Smooth muscle cell (in vitro differentiated cells): ENCODE measurements at regions not wholly inside any gene's neighbourhood (a gene's known extent, or its start where the extent isn't known, plus 50 kb on each side); places are given as distances from the start of the nearest gene placed in this dataset.

Source experiments
- DNase-seq: peaks from one replicate; lab custom pipeline; 2025; ENCODE audit not compliant: unreplicated experiment; lab: John Stamatoyannopoulos, UW
- H2AFZ ChIP-seq: fragments of 200-600 bp; sonication (generic); 2 replicates; pipeline ENCODE4 v1.6.0; 2016; ENCODE audit warnings: antibody characterized with exemption, low read depth, mild to moderate bottlenecking
- H3F3A ChIP-seq: fragments of 200-600 bp; sonication (generic); 2 replicates; pipeline ENCODE4 v1.6.0; 2017; ENCODE audit warnings: antibody characterized with exemption, low read depth
- H3K27ac ChIP-seq: fragments of 200-600 bp; sonication (generic); 2 replicates; pipeline ENCODE4 v1.5.1; 2016; ENCODE audit warnings: low read depth, mild to moderate bottlenecking
- H3K27me3 ChIP-seq: fragments of 200-600 bp; sonication (generic); 2 replicates; pipeline ENCODE4 v1.6.1; 2016; ENCODE audit warnings: low read depth, mild to moderate bottlenecking
- H3K36me3 ChIP-seq: fragments of 200-600 bp; sonication (generic); 2 replicates; pipeline ENCODE4 v1.5.1; 2016; ENCODE audit warnings: low read depth
- H3K4me1 ChIP-seq: fragments of 200-600 bp; sonication (generic); 2 replicates; pipeline ENCODE4 v1.5.1; 2016; ENCODE audit warnings: low read depth
- H3K4me2 ChIP-seq: fragments of 200-600 bp; sonication (generic); 2 replicates; pipeline ENCODE4 v1.6.0; 2016; ENCODE audit warnings: mild to moderate bottlenecking
- H3K4me3 ChIP-seq: fragments of 200-600 bp; sonication (generic); 2 replicates; pipeline ENCODE4 v1.5.1; 2016; ENCODE audit warnings: mild to moderate bottlenecking
- H3K79me2 ChIP-seq: fragments of 200-600 bp; sonication (generic); 2 replicates; pipeline ENCODE4 v1.6.0; 2016; ENCODE audit warnings: low read depth, mild to moderate bottlenecking
- H3K9ac ChIP-seq: fragments of 200-600 bp; sonication (generic); 2 replicates; pipeline ENCODE4 v1.6.0; 2016; ENCODE audit warnings: low read depth
- H3K9me3 ChIP-seq: fragments of 200-600 bp; sonication (generic); replicated peaks from 2 replicates; pipeline ENCODE4 v1.5.1; 2016; ENCODE audit warnings: low read depth
- H4K20me1 ChIP-seq: fragments of 200-600 bp; sonication (generic); 2 replicates; pipeline ENCODE4 v1.6.0; 2016; ENCODE audit warnings: low read depth
- WGBS: methylation state at CpG from one replicate; pipeline ENCODE4 v1.1.7; 2016; ENCODE audit warnings: low lambda C conversion rate; 5-methylcytosine and 5-hydroxymethylcytosine counted together
- TF ChIP-seq, protein P1 (sequence below): fragments of 200-600 bp; sonication (generic); IDR thresholded peaks from 2 replicates; pipeline ENCODE4 v1.5.1; 2017; ENCODE audit warnings: borderline replicate concordance, mild to moderate bottlenecking, antibody characterized with exemption; ENCODE audit not compliant: insufficient read depth, poor library complexity, severe bottlenecking

GRCh38 chr12:21073129-21073528 lies 57.9 kb upstream of the SLCO1B1 start:
- no peak overlapping the region for H3K9ac ChIP-seq
- H3K36me3 ChIP-seq, result no peaks in the 10 kb centered on the region
- no peaks in the 10 kb centered on the region for H3K9me3 ChIP-seq
- no peak overlapping the region for H2AFZ ChIP-seq
- 100% methylated on average over 2 of the region's 2 CpGs for WGBS
- no peak overlapping the region for H3K4me3 ChIP-seq
- DNase-seq, result no peak
- no peak overlapping the region for H3K4me2 ChIP-seq
- no peaks in the 10 kb centered on the region for H4K20me1 ChIP-seq
- no peaks in the 10 kb centered on the region for H3K4me1 ChIP-seq
- no peaks in the 10 kb centered on the region for H3F3A ChIP-seq
- H3K27me3 ChIP-seq, result no peaks in the 10 kb centered on the region
- TF ChIP-seq, protein P1, sequence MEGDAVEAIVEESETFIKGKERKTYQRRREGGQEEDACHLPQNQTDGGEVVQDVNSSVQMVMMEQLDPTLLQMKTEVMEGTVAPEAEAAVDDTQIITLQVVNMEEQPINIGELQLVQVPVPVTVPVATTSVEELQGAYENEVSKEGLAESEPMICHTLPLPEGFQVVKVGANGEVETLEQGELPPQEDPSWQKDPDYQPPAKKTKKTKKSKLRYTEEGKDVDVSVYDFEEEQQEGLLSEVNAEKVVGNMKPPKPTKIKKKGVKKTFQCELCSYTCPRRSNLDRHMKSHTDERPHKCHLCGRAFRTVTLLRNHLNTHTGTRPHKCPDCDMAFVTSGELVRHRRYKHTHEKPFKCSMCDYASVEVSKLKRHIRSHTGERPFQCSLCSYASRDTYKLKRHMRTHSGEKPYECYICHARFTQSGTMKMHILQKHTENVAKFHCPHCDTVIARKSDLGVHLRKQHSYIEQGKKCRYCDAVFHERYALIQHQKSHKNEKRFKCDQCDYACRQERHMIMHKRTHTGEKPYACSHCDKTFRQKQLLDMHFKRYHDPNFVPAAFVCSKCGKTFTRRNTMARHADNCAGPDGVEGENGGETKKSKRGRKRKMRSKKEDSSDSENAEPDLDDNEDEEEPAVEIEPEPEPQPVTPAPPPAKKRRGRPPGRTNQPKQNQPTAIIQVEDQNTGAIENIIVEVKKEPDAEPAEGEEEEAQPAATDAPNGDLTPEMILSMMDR, result no peak
- no peak overlapping the region for H3K27ac ChIP-seq
- H3K79me2 ChIP-seq, result no peaks in the 10 kb centered on the region

DNA sequence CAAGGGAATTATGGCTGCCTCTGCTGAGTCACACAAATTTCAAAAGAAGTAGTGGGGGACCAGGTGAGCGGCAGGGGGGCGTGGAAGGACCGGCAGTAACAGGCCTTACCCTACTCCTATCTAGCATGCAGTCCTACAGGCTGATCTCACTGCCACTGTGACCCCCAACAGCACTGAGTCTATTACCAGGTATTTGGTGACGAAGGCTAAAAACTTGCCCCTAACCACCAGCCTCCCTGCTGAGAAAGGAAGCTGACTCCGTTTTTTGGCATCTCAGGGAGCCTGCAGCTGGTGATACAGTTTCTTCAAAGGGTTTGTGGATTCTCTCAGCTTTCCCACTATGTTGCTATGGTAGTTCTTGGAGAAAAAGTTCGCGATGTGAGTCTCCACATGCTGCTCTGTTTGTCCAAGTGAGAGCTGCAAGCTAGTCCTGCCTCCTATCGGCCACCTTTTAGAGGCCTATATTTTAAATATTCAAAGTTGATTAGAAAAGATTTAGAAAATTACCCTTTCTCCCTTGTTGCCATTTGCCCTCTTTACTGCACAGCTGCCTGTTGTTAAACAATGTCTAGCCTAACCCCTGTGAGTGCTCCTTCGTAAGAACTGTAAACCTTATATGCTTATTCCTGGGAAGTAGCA lies 57.1 kb upstream of the SLCO1B1 start:
- Histone ChIP-seq H3K4me1 (no peaks in the 10 kb centered on the region), H3K27me3 (no peaks in the 10 kb centered on the region), H3K9ac (no peak overlapping the region), H3F3A (no peaks in the 10 kb centered on the region), H2AFZ (no peak overlapping the region), H3K4me2 (no peak overlapping the region), H3K36me3 (no peaks in the 10 kb centered on the region), H3K79me2 (no peaks in the 10 kb centered on the region), H3K27ac (no peak overlapping the region), H3K9me3 (no peaks in the 10 kb centered on the region), H4K20me1 (no peaks in the 10 kb centered on the region), H3K4me3 (no peak overlapping the region)
- WGBS, result 83% methylated on average over 9 of the region's 9 CpGs
- no peak for DNase-seq
- TF ChIP-seq, protein P1, result no peak
